Bone marrow (tissue), 2 donors: ENCODE measurements at regions not wholly inside any gene's neighbourhood (a gene's known extent, or its start where the extent isn't known, plus 50 kb on each side); places are given as distances from the start of the nearest gene placed in this dataset.

Experiments
- DNase-seq, 2 donors: peaks; one replicate each; lab custom pipeline; 2025; lab: John Stamatoyannopoulos, UW

- DNase-seq = no peak
Observed at GRCh38 chr12:4106621-4107020, 166.9 kb upstream of the CCND2 start.

GRCh38 chr12:4104722-4105244 is 168.8 kb upstream of the CCND2 start:
- no peak for DNase-seq

GRCh38 chr12:4099276-4099675 is 174.3 kb upstream of the CCND2 start:
- no peak for DNase-seq

- peak in 1 of 2 donors; percentile 70 for DNase-seq
Observed at GRCh38 chr12:4091016-4091743, 182.4 kb upstream of the CCND2 start.

- no peak for DNase-seq
Observed at GRCh38 chr12:4089956-4090355, 183.6 kb upstream of the CCND2 start.

GRCh38 chr12:4089121-4089606 is 184.4 kb upstream of the CCND2 start:
- DNase-seq = no peak

- DNase-seq = no peak
Observed at GRCh38 chr12:4088451-4088850, 185.1 kb upstream of the CCND2 start.

GRCh38 chr12:4086481-4086880 is 187.1 kb upstream of the CCND2 start:
- DNase-seq = no peak

GRCh38 chr12:4084573-4084972 is 189.0 kb upstream of the CCND2 start:
- DNase-seq = no peak

- DNase-seq = no peak
Observed at GRCh38 chr12:4082809-4083403, 190.7 kb upstream of the CCND2 start.

- DNase-seq = no peak
Observed at GRCh38 chr12:4080213-4080612, 193.3 kb upstream of the CCND2 start.

GRCh38 chr12:4074129-4074528 is 199.4 kb upstream of the CCND2 start:
- DNase-seq = no peak

GRCh38 chr12:4069670-4070010 is 196.4 kb upstream of the PARP11 start:
- no peak for DNase-seq

- DNase-seq = peak in 1 of 2 donors; percentile 7
Observed at GRCh38 chr12:4068981-4069669, 195.9 kb upstream of the PARP11 start.

- DNase-seq = no peak
Observed at GRCh38 chr12:4064008-4064407, 190.8 kb upstream of the PARP11 start.

GRCh38 chr12:4059898-4060568 is 186.8 kb upstream of the PARP11 start:
- DNase-seq = no peak

- DNase-seq = no peak
Observed at GRCh38 chr12:4056910-4057845, 184.0 kb upstream of the PARP11 start.

GRCh38 chr12:4054630-4055029 is 181.4 kb upstream of the PARP11 start:
- DNase-seq = no peak

GRCh38 chr12:4052691-4053090 is 179.5 kb upstream of the PARP11 start:
- DNase-seq = no peak

GRCh38 chr12:4051596-4051995 is 178.4 kb upstream of the PARP11 start:
- no peak for DNase-seq

- no peak for DNase-seq
Observed at GRCh38 chr12:4050340-4050739, 177.1 kb upstream of the PARP11 start.
